ENCODE measurements at regions not wholly inside any gene's neighbourhood (a gene's known extent, or its start where the extent isn't known, plus 50 kb on each side); places are given as distances from the start of the nearest gene placed in this dataset.

GRCh38 chr2:78034706-78035105 is 512.5 kb upstream of the LRRTM4 start:
- no peak for DNase-seq

GRCh38 chr2:78035804-78036203 is 513.6 kb upstream of the LRRTM4 start:
- DNase-seq = no peak

- DNase-seq = no peak
Measured at GRCh38 chr2:78051480-78051879, 529.3 kb upstream of the LRRTM4 start.

- no peak for DNase-seq
Measured at GRCh38 chr2:78056976-78057375, 534.8 kb upstream of the LRRTM4 start.

GRCh38 chr2:78061301-78061700 is 539.1 kb upstream of the LRRTM4 start:
- no peak for DNase-seq

GRCh38 chr2:78061732-78062131 is 539.6 kb upstream of the LRRTM4 start:
- no peak for DNase-seq

- no peak for DNase-seq
Measured at GRCh38 chr2:78063246-78064020, 541.3 kb upstream of the LRRTM4 start.

GRCh38 chr2:78065366-78065765 is 543.2 kb upstream of the LRRTM4 start:
- no peak for DNase-seq

- DNase-seq = no peak
Measured at GRCh38 chr2:78068808-78069207, 546.6 kb upstream of the LRRTM4 start.

- DNase-seq = no peak
Measured at GRCh38 chr2:78070693-78071092, 548.5 kb upstream of the LRRTM4 start.

GRCh38 chr2:78077633-78078032 is 555.5 kb upstream of the LRRTM4 start:
- DNase-seq = no peak

- no peak for DNase-seq
Measured at GRCh38 chr2:78082555-78082954, 560.4 kb upstream of the LRRTM4 start.

- no peak for DNase-seq
Measured at GRCh38 chr2:78093436-78093835, 571.3 kb upstream of the LRRTM4 start.

- no peak for DNase-seq
Measured at GRCh38 chr2:78109272-78109671, 587.1 kb upstream of the LRRTM4 start.

- no peak for DNase-seq
Measured at GRCh38 chr2:78115291-78115690, 593.1 kb upstream of the LRRTM4 start.

GRCh38 chr2:78118037-78118436 is 595.9 kb upstream of the LRRTM4 start:
- no peak for DNase-seq

GRCh38 chr2:78120275-78120674 is 598.1 kb upstream of the LRRTM4 start:
- DNase-seq = no peak

- DNase-seq = no peak
Measured at GRCh38 chr2:78125042-78125441, 602.9 kb upstream of the LRRTM4 start.

GRCh38 chr2:78127424-78127823 is 605.2 kb upstream of the LRRTM4 start:
- no peak for DNase-seq

- DNase-seq = no peak
Measured at GRCh38 chr2:78132391-78133370, 610.5 kb upstream of the LRRTM4 start.

GRCh38 chr2:78145395-78145996 is 623.3 kb upstream of the LRRTM4 start:
- DNase-seq = no peak

GRCh38 chr2:78145997-78146722 is 624.0 kb upstream of the LRRTM4 start:
- DNase-seq = no peak

- no peak for DNase-seq
Measured at GRCh38 chr2:78147466-78147865, 625.3 kb upstream of the LRRTM4 start.

Data from CD4-positive, alpha-beta T cell treated with Interleukin-15 for 1 hour (primary cell).